ENCODE measurements at regions not wholly inside any gene's neighbourhood (a gene's known extent, or its start where the extent isn't known, plus 50 kb on each side); places are given as distances from the start of the nearest gene placed in this dataset.

- Histone ChIP-seq H3K4me1 (ENCODE audit: control insufficient read depth in 2 of 3, insufficient read depth in 2 of 3, low read depth in 1 of 3, low read length in 3 of 3) (no peaks in the 10 kb centered on the region), H3K9ac (ENCODE audit: low read length in 3 of 3) (no peak overlapping the region), H3K4me3 (ENCODE audit: low read length in 3 of 3) (no peak overlapping the region), H3K36me3 (ENCODE audit: control insufficient read depth in 2 of 3, insufficient read depth in 3 of 3, low read length in 3 of 3) (no peaks in the 10 kb centered on the region), H3K9me3 (ENCODE audit: control insufficient read depth in 2 of 3, insufficient read depth in 1 of 3, low read length in 3 of 3) (no peaks in the 10 kb centered on the region), H3K27me3 (ENCODE audit: control insufficient read depth, insufficient read depth, low read length) (no peaks in the 10 kb centered on the region), H3K27ac (ENCODE audit: low read depth in 2 of 2, low read length in 2 of 2) (no peak overlapping the region)
- intact Hi-C loops (cut with DNase I), result no loop called here
- TF ChIP-seq CTCF (IDR thresholded peaks at IDR 0.05; ENCODE audit: borderline replicate concordance, extremely low read depth, insufficient read depth), result no peak
- FAIRE-seq (no peak), DNase-seq (no peak)
These were observed 380.5 kb downstream of the EMP1 start for GRCh38 chr12:13576935-13577500.

GRCh38 chr12:13573698-13574321 lies 377.3 kb downstream of the EMP1 start:
- FAIRE-seq (no peak), DNase-seq (no peak)
- no peak for TF ChIP-seq CTCF (IDR thresholded peaks at IDR 0.05; ENCODE audit: borderline replicate concordance, extremely low read depth, insufficient read depth)
- H3K36me3 ChIP-seq (ENCODE audit: control insufficient read depth in 2 of 3, insufficient read depth in 3 of 3, low read length in 3 of 3), result no peaks in the 10 kb centered on the region
- no peak overlapping the region for H3K9ac ChIP-seq (ENCODE audit: low read length in 3 of 3)
- intact Hi-C loops (cut with DNase I), result no loop called here
- H3K27me3 ChIP-seq (ENCODE audit: control insufficient read depth, insufficient read depth, low read length), result no peaks in the 10 kb centered on the region
- H3K4me3 ChIP-seq (ENCODE audit: low read length in 3 of 3), result no peak overlapping the region
- no peaks in the 10 kb centered on the region for H3K4me1 ChIP-seq (ENCODE audit: control insufficient read depth in 2 of 3, insufficient read depth in 2 of 3, low read depth in 1 of 3, low read length in 3 of 3)
- H3K27ac ChIP-seq (ENCODE audit: low read depth in 2 of 2, low read length in 2 of 2), result no peak overlapping the region
- no peaks in the 10 kb centered on the region for H3K9me3 ChIP-seq (ENCODE audit: control insufficient read depth in 2 of 3, insufficient read depth in 1 of 3, low read length in 3 of 3)

GRCh38 chr12:13571035-13571434 lies 374.5 kb downstream of the EMP1 start:
- no peak for FAIRE-seq
- intact Hi-C loops (cut with DNase I), result no loop called here

More at GRCh38 chr12:13571035-13571434, 374.5 kb downstream of the EMP1 start:
- Histone ChIP-seq H3K9me3 (ENCODE audit: control insufficient read depth in 2 of 3, insufficient read depth in 1 of 3, low read length in 3 of 3) (no peaks in the 10 kb centered on the region), H3K27me3 (ENCODE audit: control insufficient read depth, insufficient read depth, low read length) (no peaks in the 10 kb centered on the region), H3K9ac (ENCODE audit: low read length in 3 of 3) (no peak overlapping the region), H3K27ac (ENCODE audit: low read depth in 2 of 2, low read length in 2 of 2) (no peak overlapping the region), H3K4me3 (ENCODE audit: low read length in 3 of 3) (no peak overlapping the region), H3K4me1 (ENCODE audit: control insufficient read depth in 2 of 3, insufficient read depth in 2 of 3, low read depth in 1 of 3, low read length in 3 of 3) (no peaks in the 10 kb centered on the region), H3K36me3 (ENCODE audit: control insufficient read depth in 2 of 3, insufficient read depth in 3 of 3, low read length in 3 of 3) (no peaks in the 10 kb centered on the region)
- no peak for DNase-seq
- no peak for TF ChIP-seq CTCF (IDR thresholded peaks at IDR 0.05; ENCODE audit: borderline replicate concordance, extremely low read depth, insufficient read depth)
